HCT116 (cell line): ENCODE measurements at regions not wholly inside any gene's neighbourhood (a gene's known extent, or its start where the extent isn't known, plus 50 kb on each side); places are given as distances from the start of the nearest gene placed in this dataset.

Experiments used
- ATAC-seq: fragments of 200-7000 bp; cut with Tn5 transposase; 2 replicates; pipeline ENCODE4 v1.9.1; 2020; ENCODE audit warnings: mild to moderate bottlenecking, moderate library complexity
- BruUV-seq: library from RNA; stranded (reverse); fragments of 400-500 nt; replicated peaks from 2 replicates; lab custom pipeline; 2021; lab: Mats Ljungman, UMichigan
- CTCF ChIA-PET: fragments of 300-600 bp; sonication (Branson Sonifier 250); formaldehyde crosslinking; loops from one replicate; lab custom pipeline; 2021; ENCODE audit warnings: antibody characterized with exemption; lab: Charles Lee
- POLR2A ChIA-PET: fragments of 300-600, 350-600 bp; sonication (Branson Sonifier 250); formaldehyde crosslinking; loops from one replicate; lab custom pipeline; 2021; ENCODE audit warnings: antibody characterized with exemption; lab: Charles Lee
- RAD21 ChIA-PET, 2 experiments: fragments of 300-600 bp; sonication (Branson Sonifier 250); formaldehyde crosslinking; loops; one replicate each; lab custom pipeline; 2023; ENCODE audit warnings: low total read pairs in 2 of 2; ENCODE audit not compliant: uncharacterized antibody in 2 of 2, unreplicated experiment in 2 of 2, low non-redundant PET in 1 of 2; lab: Charles Lee
- DNase-seq: peaks from one replicate; pipeline ENCODE4 v3.0.0-alpha.2; 2010; ENCODE audit warnings: low read depth, low spot score
- H2AFZ ChIP-seq: fragments of 200-600 bp; shearing (Covaris generic), sonication (generic); 2 replicates; pipeline ENCODE4 v1.6.1; 2017; ENCODE audit warnings: low read depth, mixed run types, mixed read lengths, antibody characterized with exemption, low read length; ENCODE audit not compliant: poor library complexity, severe bottlenecking
- H3K27ac ChIP-seq: 2 replicates; pipeline ENCODE4 v1.5.1; 2012; ENCODE audit warnings: low read depth, low read length
- H3K27me3 ChIP-seq: fragments of 200-600 bp; sonication (generic); 2 replicates; pipeline ENCODE4 v1.6.1; 2016; ENCODE audit warnings: mixed run types, low read length, mixed read lengths; ENCODE audit not compliant: insufficient read depth
- H3K36me3 ChIP-seq, 2 experiments: fragments of 200-500 bp in 1 of 2; fragments of 200-600 bp in 1 of 2; sonication (Bioruptor generic) in 1 of 2; sonication (generic) in 1 of 2; 2 replicates each; pipeline versions ENCODE4 v1.5.1 to v1.6.1; 2014 to 2016; ENCODE audit warnings: low read length in 2 of 2, inconsistent platforms in 1 of 2, mixed read lengths in 1 of 2, mixed run types in 1 of 2; ENCODE audit not compliant: insufficient read depth in 2 of 2, control insufficient read depth in 1 of 2
- H3K4me1 ChIP-seq, 2 experiments: fragments of 200-600 bp in 1 of 2; sonication (generic) in 1 of 2; 2 replicates each; pipeline versions ENCODE4 v1.5.1 to v1.6.1; 2012 to 2017; ENCODE audit warnings: low read length in 2 of 2, inconsistent platforms in 1 of 2, mild to moderate bottlenecking in 1 of 2, mixed read lengths in 1 of 2, mixed run types in 1 of 2, moderate library complexity in 1 of 2; ENCODE audit not compliant: insufficient read depth in 2 of 2, control insufficient read depth in 1 of 2
- H3K4me2 ChIP-seq: fragments of 200-600 bp; sonication (generic); 2 replicates; pipeline ENCODE4 v1.6.1; 2017; ENCODE audit warnings: mixed run types, low read length, mixed read lengths
- H3K4me3 ChIP-seq, 2 experiments: fragments of 200-600 bp in 1 of 2; sonication (generic) in 1 of 2; replicated peaks in 1 of 2; 2 replicates each; pipeline ENCODE4 v1.5.1; 2011 to 2016; ENCODE audit warnings: low read length in 2 of 2, control low read depth in 1 of 2, low read depth in 1 of 2, mild to moderate bottlenecking in 1 of 2, mixed read lengths in 1 of 2, mixed run types in 1 of 2
- H3K79me2 ChIP-seq: fragments of 200-600 bp; sonication (generic); 2 replicates; pipeline ENCODE4 v1.6.1; 2017; ENCODE audit warnings: mild to moderate bottlenecking, mixed run types, low read length, moderate library complexity, mixed read lengths; ENCODE audit not compliant: insufficient read depth
- H3K9ac ChIP-seq: fragments of 200-600 bp; sonication (generic); 2 replicates; pipeline ENCODE4 v1.6.1; 2016; ENCODE audit warnings: low read length, mixed read lengths
- H3K9me2 ChIP-seq: fragments of 200-600 bp; sonication (generic), shearing (Covaris generic); 2 replicates; pipeline ENCODE4 v1.6.1; 2017; ENCODE audit warnings: mixed run types, mild to moderate bottlenecking, moderate library complexity; ENCODE audit not compliant: insufficient read depth
- H3K9me3 ChIP-seq, 2 experiments: fragments of 200-500 bp in 1 of 2; fragments of 200-600 bp in 1 of 2; sonication (Bioruptor generic) in 1 of 2; sonication (generic) in 1 of 2; 2 replicates each; pipeline ENCODE4 v1.6.1; 2014 to 2017; ENCODE audit warnings: low read length in 2 of 2, mixed read lengths in 2 of 2, inconsistent platforms in 1 of 2, low read depth in 1 of 2, mild to moderate bottlenecking in 1 of 2, mixed run types in 1 of 2, moderate library complexity in 1 of 2; ENCODE audit not compliant: control insufficient read depth in 1 of 2, insufficient read depth in 1 of 2
- H4K20me1 ChIP-seq: fragments of 200-600 bp; sonication (generic), shearing (Covaris generic); 2 replicates; pipeline ENCODE4 v1.6.1; 2017; ENCODE audit warnings: mixed run types, mild to moderate bottlenecking, moderate library complexity; ENCODE audit not compliant: insufficient read depth
- CBX3 ChIP-seq: IDR thresholded peaks from 2 replicates; pipeline ENCODE4 v1.6.1; 2012; ENCODE audit warnings: low read depth
- POLR2A ChIP-seq: IDR thresholded peaks from 2 replicates; pipeline ENCODE4 v1.7.0; 2011; ENCODE audit warnings: borderline replicate concordance; ENCODE audit not compliant: insufficient read depth, insufficient read length; ENCODE audit errors: extremely low read depth
- SP1 ChIP-seq: IDR thresholded peaks from 2 replicates; pipeline ENCODE4 v1.6.1; 2012; ENCODE audit warnings: low read depth
- YY1 ChIP-seq: IDR thresholded peaks from 2 replicates; pipeline ENCODE4 v1.6.1; 2011; ENCODE audit warnings: low read length, low read depth, moderate library complexity, mild to moderate bottlenecking; ENCODE audit not compliant: insufficient replicate concordance; ENCODE audit errors: extremely low read depth
- intact Hi-C: fragments of 100-400 bp; cut with micrococcal nuclease; formaldehyde crosslinking; loops from 2 replicates; pipeline ENCODE4 v1.10.0; 2022
- TF ChIP-seq, protein P1 (sequence below): IDR thresholded peaks from 2 replicates; pipeline ENCODE4 v1.6.1; 2012
- TF ChIP-seq, protein P2 (sequence below): IDR thresholded peaks from 2 replicates; pipeline ENCODE4 v1.6.1; 2011; ENCODE audit warnings: mild to moderate bottlenecking, low read length, moderate library complexity; ENCODE audit not compliant: insufficient replicate concordance; ENCODE audit errors: extremely low read depth
- TF ChIP-seq, protein P3 (sequence below): IDR thresholded peaks from 2 replicates; pipeline ENCODE4 v1.6.1; 2012

DNA sequence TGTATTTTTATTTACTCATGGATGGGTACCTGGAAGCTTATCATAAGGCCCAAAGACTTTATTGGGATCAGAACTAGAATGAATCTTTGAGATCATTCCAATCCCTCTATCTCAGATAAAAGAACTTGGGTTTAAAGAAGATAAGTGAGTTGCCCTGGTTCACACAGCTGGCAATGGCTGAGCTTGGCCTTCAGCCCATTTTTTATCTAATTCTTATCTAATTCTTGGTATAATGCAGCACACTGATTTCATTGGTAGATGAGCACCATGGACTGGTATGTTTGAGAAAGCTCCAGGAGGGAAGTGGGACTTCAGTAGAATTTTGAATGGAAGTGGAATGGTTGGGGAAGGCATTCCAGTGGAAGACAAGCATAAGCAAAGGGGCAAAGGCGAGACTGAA lies 558.9 kb downstream of the REEP3 start:
- H3K4me2 ChIP-seq = no peak overlapping the region
- H3K27ac ChIP-seq = no peak overlapping the region
- TF ChIP-seq, protein P1, sequence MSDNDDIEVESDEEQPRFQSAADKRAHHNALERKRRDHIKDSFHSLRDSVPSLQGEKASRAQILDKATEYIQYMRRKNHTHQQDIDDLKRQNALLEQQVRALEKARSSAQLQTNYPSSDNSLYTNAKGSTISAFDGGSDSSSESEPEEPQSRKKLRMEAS = no peak
- TF ChIP-seq, all 23 proteins: peak for 0
- Histone ChIP-seq H3K27me3 (peaks cover 4% of the 10 kb centered on the region; the same call in 1 of the 2 replicates), H2AFZ (no peak overlapping the region), H3K9me3 (no peaks in the 10 kb centered on the region), H3K4me1 (no peaks in the 10 kb centered on the region), H3K79me2 (no peaks in the 10 kb centered on the region), H3K4me3 (no peak overlapping the region), H4K20me1 (no peaks in the 10 kb centered on the region), H3K9me2 (no peaks in the 10 kb centered on the region; the same call in 1 of the 2 replicates), H3K9ac (no peak overlapping the region), H3K36me3 (no peaks in the 10 kb centered on the region)
- no TSS peak for BruUV-seq
- DNase-seq = no peak
- RAD21 ChIA-PET = no interaction called here
- POLR2A ChIA-PET = no interaction called here
- CTCF ChIA-PET = no interaction called here
- intact Hi-C loops = no loop called here
- no peak for ATAC-seq

DNA sequence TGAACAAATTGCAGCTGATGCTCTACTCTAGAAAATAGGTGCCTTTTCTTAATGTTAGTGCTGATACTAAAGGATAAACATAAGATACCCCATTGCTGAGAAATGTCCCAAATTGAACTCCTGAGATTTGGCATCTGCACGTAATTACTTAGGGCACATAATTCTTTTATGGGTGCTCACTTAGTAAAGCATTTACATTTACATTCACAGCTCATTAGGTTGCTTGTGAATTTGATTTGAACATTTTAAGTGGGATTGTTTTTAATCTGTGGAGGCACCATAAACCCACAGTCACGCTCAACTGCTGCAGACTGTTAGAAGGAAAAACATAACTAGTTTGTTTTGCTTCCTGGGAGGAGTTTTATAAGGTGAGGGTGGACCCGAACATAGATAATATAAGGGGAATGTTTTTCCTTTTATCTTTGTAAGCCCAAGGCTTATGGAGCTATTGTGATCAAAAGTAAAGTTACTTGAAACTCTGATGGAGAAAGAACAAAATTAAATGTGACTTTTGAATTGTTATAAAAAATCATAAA lies 560.8 kb downstream of the REEP3 start:
- ChIA-PET CTCF (no interaction called here), POLR2A (no interaction called here), RAD21 (no interaction called here)
- Histone ChIP-seq H3K79me2 (no peaks in the 10 kb centered on the region), H3K27me3 (peaks cover 4% of the 10 kb centered on the region; the same call in 1 of the 2 replicates), H3K4me3 (no peak overlapping the region), H3K4me1 (no peaks in the 10 kb centered on the region), H3K36me3 (no peaks in the 10 kb centered on the region), H3K9me3 (no peaks in the 10 kb centered on the region), H4K20me1 (no peaks in the 10 kb centered on the region), H3K27ac (no peak overlapping the region), H3K9me2 (no peaks in the 10 kb centered on the region; the same call in 1 of the 2 replicates), H3K4me2 (no peak overlapping the region), H3K9ac (no peak overlapping the region), H2AFZ (no peak overlapping the region)
- ATAC-seq (no peak), DNase-seq (no peak)
- TF ChIP-seq, protein P2, sequence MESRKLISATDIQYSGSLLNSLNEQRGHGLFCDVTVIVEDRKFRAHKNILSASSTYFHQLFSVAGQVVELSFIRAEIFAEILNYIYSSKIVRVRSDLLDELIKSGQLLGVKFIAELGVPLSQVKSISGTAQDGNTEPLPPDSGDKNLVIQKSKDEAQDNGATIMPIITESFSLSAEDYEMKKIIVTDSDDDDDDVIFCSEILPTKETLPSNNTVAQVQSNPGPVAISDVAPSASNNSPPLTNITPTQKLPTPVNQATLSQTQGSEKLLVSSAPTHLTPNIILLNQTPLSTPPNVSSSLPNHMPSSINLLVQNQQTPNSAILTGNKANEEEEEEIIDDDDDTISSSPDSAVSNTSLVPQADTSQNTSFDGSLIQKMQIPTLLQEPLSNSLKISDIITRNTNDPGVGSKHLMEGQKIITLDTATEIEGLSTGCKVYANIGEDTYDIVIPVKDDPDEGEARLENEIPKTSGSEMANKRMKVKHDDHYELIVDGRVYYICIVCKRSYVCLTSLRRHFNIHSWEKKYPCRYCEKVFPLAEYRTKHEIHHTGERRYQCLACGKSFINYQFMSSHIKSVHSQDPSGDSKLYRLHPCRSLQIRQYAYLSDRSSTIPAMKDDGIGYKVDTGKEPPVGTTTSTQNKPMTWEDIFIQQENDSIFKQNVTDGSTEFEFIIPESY = no peak
- no peak for TF ChIP-seq CBX3
- TF ChIP-seq, protein P3, sequence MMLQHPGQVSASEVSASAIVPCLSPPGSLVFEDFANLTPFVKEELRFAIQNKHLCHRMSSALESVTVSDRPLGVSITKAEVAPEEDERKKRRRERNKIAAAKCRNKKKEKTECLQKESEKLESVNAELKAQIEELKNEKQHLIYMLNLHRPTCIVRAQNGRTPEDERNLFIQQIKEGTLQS = no peak
- no peak for TF ChIP-seq YY1
- no peak for TF ChIP-seq SP1
- TF ChIP-seq POLR2A = no peak
- intact Hi-C loops = no loop called here
- BruUV-seq = no TSS peak
